ENCODE measurements at regions not wholly inside any gene's neighbourhood (a gene's known extent, or its start where the extent isn't known, plus 50 kb on each side); places are given as distances from the start of the nearest gene placed in this dataset.
"Not testable (repeated sequence)": the region's sequence is repeated elsewhere in the genome, so short reads cannot be mapped to it uniquely, and the experiment has no call there.

DNA sequence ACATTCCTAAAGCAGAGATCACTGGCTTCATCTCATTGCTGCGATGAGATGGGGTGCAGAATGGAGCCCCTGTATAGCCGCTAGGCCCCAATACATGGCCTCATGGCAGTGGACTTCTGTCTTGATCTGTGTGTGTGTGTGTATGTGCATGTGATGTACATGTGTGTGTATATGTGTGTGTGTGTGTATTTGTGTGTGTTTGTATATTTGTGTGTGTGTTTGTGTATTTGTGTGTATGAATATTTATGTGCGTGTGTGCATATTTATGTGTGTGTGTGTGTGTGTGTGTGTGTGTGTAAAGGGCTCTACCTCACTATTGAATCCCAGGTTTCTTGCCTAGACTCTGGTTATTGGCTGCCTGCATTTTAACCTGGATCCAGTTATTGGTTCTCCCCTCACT is 958.2 kb downstream of the GRID1 start:
- Histone ChIP-seq H3K36me3 (no peaks in the 10 kb centered on the region), H3K27me3 (ENCODE audit: low read depth) (no peaks in the 10 kb centered on the region), H3K9me3 (replicated peaks) (peaks cover 12% of the 10 kb centered on the region), H3K27ac (replicated peaks) (no peak overlapping the region), H3K4me3 (no peak overlapping the region), H3K4me1 (no peaks in the 10 kb centered on the region)
- intact Hi-C loops (cut with micrococcal nuclease), result no loop called here
- no peak for DNase-seq
- TF ChIP-seq, protein P1, sequence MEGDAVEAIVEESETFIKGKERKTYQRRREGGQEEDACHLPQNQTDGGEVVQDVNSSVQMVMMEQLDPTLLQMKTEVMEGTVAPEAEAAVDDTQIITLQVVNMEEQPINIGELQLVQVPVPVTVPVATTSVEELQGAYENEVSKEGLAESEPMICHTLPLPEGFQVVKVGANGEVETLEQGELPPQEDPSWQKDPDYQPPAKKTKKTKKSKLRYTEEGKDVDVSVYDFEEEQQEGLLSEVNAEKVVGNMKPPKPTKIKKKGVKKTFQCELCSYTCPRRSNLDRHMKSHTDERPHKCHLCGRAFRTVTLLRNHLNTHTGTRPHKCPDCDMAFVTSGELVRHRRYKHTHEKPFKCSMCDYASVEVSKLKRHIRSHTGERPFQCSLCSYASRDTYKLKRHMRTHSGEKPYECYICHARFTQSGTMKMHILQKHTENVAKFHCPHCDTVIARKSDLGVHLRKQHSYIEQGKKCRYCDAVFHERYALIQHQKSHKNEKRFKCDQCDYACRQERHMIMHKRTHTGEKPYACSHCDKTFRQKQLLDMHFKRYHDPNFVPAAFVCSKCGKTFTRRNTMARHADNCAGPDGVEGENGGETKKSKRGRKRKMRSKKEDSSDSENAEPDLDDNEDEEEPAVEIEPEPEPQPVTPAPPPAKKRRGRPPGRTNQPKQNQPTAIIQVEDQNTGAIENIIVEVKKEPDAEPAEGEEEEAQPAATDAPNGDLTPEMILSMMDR (IDR thresholded peaks at IDR 0.05; ENCODE audit: borderline replicate concordance), result no peak

DNA sequence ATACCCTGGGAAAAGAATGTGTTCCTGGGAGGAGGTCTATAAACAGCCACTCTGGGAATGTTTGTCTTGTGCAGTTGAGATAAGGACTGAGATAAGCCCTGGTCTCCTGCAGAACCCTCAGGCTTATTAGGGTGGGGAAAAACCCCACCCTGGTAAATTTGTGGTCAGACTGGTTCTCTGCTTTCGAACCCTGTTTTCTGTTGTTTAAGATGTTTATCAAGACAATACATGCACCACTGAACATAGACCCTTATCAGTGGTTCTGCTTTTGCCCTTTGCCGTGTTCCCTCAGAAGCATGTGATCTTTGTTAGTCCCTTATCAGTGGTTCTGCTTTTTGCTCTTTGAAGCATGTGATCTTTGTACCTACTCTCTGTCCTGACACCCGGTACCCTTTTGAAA is 956.0 kb downstream of the GRID1 start:
- intact Hi-C loops (cut with micrococcal nuclease); H3K4me3 ChIP-seq; H3K27ac ChIP-seq (replicated peaks); DNase-seq; H3K27me3 ChIP-seq (ENCODE audit: low read depth); H3K36me3 ChIP-seq; H3K4me1 ChIP-seq: not testable (repeated sequence)
- peaks cover 12% of the 10 kb centered on the region for H3K9me3 ChIP-seq (replicated peaks)

DNA sequence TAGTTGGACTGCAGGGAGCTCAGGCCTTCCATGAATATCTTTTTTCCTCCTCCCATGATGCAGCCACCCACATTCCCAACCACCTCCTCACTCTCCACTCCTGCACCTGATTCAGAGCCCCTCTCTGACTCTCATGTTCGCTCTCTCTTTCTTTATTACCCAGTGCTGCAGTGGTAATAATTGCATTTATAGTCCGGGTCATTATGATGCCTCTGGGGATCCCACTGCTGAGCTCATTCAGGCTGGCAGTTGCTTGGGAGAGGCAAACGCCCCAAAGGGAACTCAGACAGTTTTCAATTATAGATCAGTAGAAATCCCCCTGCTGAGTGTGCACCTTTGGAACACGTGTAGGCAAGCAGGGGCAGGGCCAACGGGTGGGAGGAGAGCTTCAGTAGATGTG is 953.0 kb downstream of the GRID1 start:
- no peaks in the 10 kb centered on the region for H3K27me3 ChIP-seq (ENCODE audit: low read depth)
- H3K4me1 ChIP-seq, result no peaks in the 10 kb centered on the region
- no peak overlapping the region for H3K4me3 ChIP-seq
- H3K36me3 ChIP-seq, result no peaks in the 10 kb centered on the region
- peaks cover 12% of the 10 kb centered on the region for H3K9me3 ChIP-seq (replicated peaks)
- DNase-seq, result no peak
- TF ChIP-seq, protein P1 (IDR thresholded peaks at IDR 0.05; ENCODE audit: borderline replicate concordance), result no peak
- no peak overlapping the region for H3K27ac ChIP-seq (replicated peaks)
- intact Hi-C loops (cut with micrococcal nuclease), result no loop called here

- H3K9me3 ChIP-seq (replicated peaks), result no peaks in the 10 kb centered on the region
- no peaks in the 10 kb centered on the region for H3K27me3 ChIP-seq (ENCODE audit: low read depth)
- no peaks in the 10 kb centered on the region for H3K4me1 ChIP-seq
- TF ChIP-seq, protein P1 (IDR thresholded peaks at IDR 0.05; ENCODE audit: borderline replicate concordance), result no peak
- no peak for DNase-seq
- no peak overlapping the region for H3K4me3 ChIP-seq
- intact Hi-C loops (cut with micrococcal nuclease), result no loop called here
- H3K27ac ChIP-seq (replicated peaks), result no peak overlapping the region
- no peaks in the 10 kb centered on the region for H3K36me3 ChIP-seq
Measured at GRCh38 chr10:85420501-85421191, 945.9 kb downstream of the GRID1 start.

DNA sequence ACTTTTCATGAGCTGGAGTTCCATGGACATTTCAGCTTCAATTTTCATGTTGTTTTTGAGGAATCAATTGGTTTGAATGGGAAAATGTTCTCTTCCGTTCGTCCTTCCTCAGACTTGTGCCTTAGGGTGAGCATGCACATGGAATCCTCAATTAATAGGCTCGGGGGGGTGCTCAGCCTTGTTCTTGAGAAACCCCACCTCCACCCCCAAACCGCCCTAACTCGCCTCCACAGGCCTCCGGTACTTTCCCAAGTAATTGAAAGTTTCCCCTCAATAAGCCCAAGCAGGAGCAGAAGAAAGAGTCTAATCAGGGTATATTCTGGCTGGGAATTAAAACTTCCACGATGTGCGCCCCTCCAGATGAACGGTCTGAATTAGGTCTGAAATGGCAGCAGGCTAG is 945.2 kb downstream of the GRID1 start:
- no peak overlapping the region for H3K27ac ChIP-seq (replicated peaks)
- TF ChIP-seq, protein P1 (IDR thresholded peaks at IDR 0.05; ENCODE audit: borderline replicate concordance), result no peak

DNA sequence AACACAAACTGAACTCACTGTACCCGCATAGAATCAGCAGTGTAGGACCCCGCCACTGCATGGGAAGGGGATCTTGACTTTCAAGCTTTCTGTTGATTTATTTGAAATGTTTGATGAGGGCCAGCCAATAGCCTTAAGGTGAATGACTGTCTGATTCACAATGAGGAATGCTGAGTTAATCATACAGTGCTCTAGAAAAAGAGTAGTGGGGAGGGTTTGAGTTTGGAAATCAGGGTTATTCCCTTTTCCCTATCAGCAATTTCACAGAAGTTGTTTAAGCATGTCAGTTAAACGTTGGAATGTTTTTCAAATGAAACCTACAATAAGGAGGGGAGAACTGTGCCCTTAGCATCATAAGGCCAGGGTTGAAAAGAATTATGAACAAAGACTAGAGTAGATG is 937.5 kb downstream of the GRID1 start:
- H3K4me1 ChIP-seq, result peaks cover 4% of the 10 kb centered on the region
- no peak overlapping the region for H3K4me3 ChIP-seq
- no peak for DNase-seq
- TF ChIP-seq, protein P1 (IDR thresholded peaks at IDR 0.05; ENCODE audit: borderline replicate concordance), result no peak
- intact Hi-C loops (cut with micrococcal nuclease), result no loop called here
- H3K27me3 ChIP-seq (ENCODE audit: low read depth), result peaks cover 4% of the 10 kb centered on the region
- no peaks in the 10 kb centered on the region for H3K9me3 ChIP-seq (replicated peaks)
- H3K27ac ChIP-seq (replicated peaks), result no peak overlapping the region
- H3K36me3 ChIP-seq, result no peaks in the 10 kb centered on the region

More for the DNA sequence above, 945.2 kb downstream of the GRID1 start:
- DNase-seq, result no peak
- Histone ChIP-seq H3K4me1 (no peaks in the 10 kb centered on the region), H3K4me3 (no peak overlapping the region), H3K9me3 (replicated peaks) (no peaks in the 10 kb centered on the region), H3K36me3 (no peaks in the 10 kb centered on the region), H3K27me3 (ENCODE audit: low read depth) (no peaks in the 10 kb centered on the region)
- intact Hi-C loops (cut with micrococcal nuclease), result no loop called here

All from left ventricle myocardium inferior (tissue), 1 donor.